SK-N-SH (cell line): ENCODE measurements at regions not wholly inside any gene's neighbourhood (a gene's known extent, or its start where the extent isn't known, plus 50 kb on each side); places are given as distances from the start of the nearest gene placed in this dataset.

ENCODE experiments used
- CTCF ChIA-PET: fragments of 300-600, 350-600 bp; formaldehyde crosslinking; extraction: SDS; loops from one replicate; lab custom pipeline; 2021; lab: Yijun Ruan, JAX
- POLR2A ChIA-PET: fragments of 350-600 bp; sonication (Branson Sonifier 250); formaldehyde crosslinking; extraction: SDS; loops from one replicate; lab custom pipeline; 2020; ENCODE audit warnings: antibody characterized with exemption, inconsistent platforms; lab: Yijun Ruan, JAX
- DNase-seq: peaks from one replicate; pipeline ENCODE4 v3.0.0; 2012
- H2AFZ ChIP-seq: fragments of 200-600 bp; sonication (generic); 2 replicates; pipeline ENCODE4 v1.8.1; 2016; ENCODE audit warnings: antibody characterized with exemption, mild to moderate bottlenecking, low read depth
- H3F3A ChIP-seq: fragments of 200-600 bp; sonication (generic); replicated peaks from 2 replicates; pipeline ENCODE3; 2016; ENCODE audit warnings: antibody characterized with exemption, mild to moderate bottlenecking; ENCODE audit not compliant: insufficient read depth
- H3K27ac ChIP-seq, 2 experiments: fragments of 200-500 bp in 1 of 2; fragments of 200-600 bp in 1 of 2; sonication (Bioruptor generic) in 1 of 2; sonication (generic), shearing (Covaris generic) in 1 of 2; 2 replicates each; pipeline versions ENCODE4 v1.5.1 to v1.6.1; 2014 to 2016; ENCODE audit warnings: low read depth in 2 of 2, inconsistent platforms in 1 of 2, low read length in 1 of 2, mild to moderate bottlenecking in 1 of 2, mixed read lengths in 1 of 2
- H3K27me3 ChIP-seq: fragments of 200-600 bp; sonication (generic), shearing (Covaris generic); 2 replicates; pipeline ENCODE4 v1.6.1; 2016; ENCODE audit warnings: mixed run types; ENCODE audit not compliant: insufficient read depth
- H3K36me3 ChIP-seq, 2 experiments: fragments of 200-500 bp in 1 of 2; fragments of 200-600 bp in 1 of 2; sonication (Bioruptor generic) in 1 of 2; sonication (generic) in 1 of 2; replicated peaks in 1 of 2; 2 replicates each; pipeline versions ENCODE3 to v1.5.1; 2014 to 2016; ENCODE audit warnings: low read length in 1 of 2, mild to moderate bottlenecking in 1 of 2; ENCODE audit not compliant: insufficient read depth in 2 of 2, control insufficient read depth in 1 of 2
- H3K4me1 ChIP-seq, 2 experiments: fragments of 200-500 bp in 1 of 2; fragments of 200-600 bp in 1 of 2; sonication (Bioruptor generic) in 1 of 2; sonication (generic), shearing (Covaris generic) in 1 of 2; 2 replicates each; pipeline versions ENCODE4 v1.5.1 to v1.6.1; 2014 to 2016; ENCODE audit warnings: low read depth in 1 of 2, low read length in 1 of 2, mixed run types in 1 of 2; ENCODE audit not compliant: insufficient read depth in 2 of 2, control insufficient read depth in 1 of 2
- H3K4me2 ChIP-seq: fragments of 200-600 bp; sonication (generic), shearing (Covaris generic); 2 replicates; pipeline ENCODE4 v1.6.1; 2017; ENCODE audit warnings: mixed run types
- H3K4me3 ChIP-seq, 2 experiments: fragments of 200-500 bp in 1 of 2; fragments of 200-600 bp in 1 of 2; sonication (Bioruptor generic) in 1 of 2; sonication (generic), shearing (Covaris generic) in 1 of 2; 2 replicates each; pipeline versions ENCODE4 v1.5.1 to v1.8.1; 2014 to 2016; ENCODE audit warnings: low read depth in 2 of 2, inconsistent platforms in 1 of 2, low read length in 1 of 2, mild to moderate bottlenecking in 1 of 2, mixed read lengths in 1 of 2, moderate library complexity in 1 of 2
- H3K79me2 ChIP-seq: fragments of 200-600 bp; sonication (generic); 2 replicates; pipeline ENCODE4 v1.8.1; 2017; ENCODE audit warnings: mild to moderate bottlenecking; ENCODE audit not compliant: insufficient read depth
- H3K9ac ChIP-seq: fragments of 200-600 bp; sonication (generic); 2 replicates; pipeline ENCODE4 v1.6.1; 2017; ENCODE audit warnings: mixed run types
- H3K9me2 ChIP-seq: fragments of 200-600 bp; sonication (generic); 2 replicates; pipeline ENCODE4 v1.6.1; 2017; ENCODE audit warnings: mixed run types
- H3K9me3 ChIP-seq: fragments of 200-600 bp; sonication (generic); 2 replicates; pipeline ENCODE4 v1.6.1; 2017; ENCODE audit warnings: mixed run types, mild to moderate bottlenecking, moderate library complexity
- H4K20me1 ChIP-seq: fragments of 200-600 bp; sonication (generic); 2 replicates; pipeline ENCODE4 v1.6.1; 2017; ENCODE audit warnings: mild to moderate bottlenecking, mixed run types; ENCODE audit not compliant: insufficient read depth
- GATA2 ChIP-seq: sonication (generic); formaldehyde crosslinking; IDR thresholded peaks from 2 replicates; pipeline ENCODE4 v1.5.0; 2020; ENCODE audit warnings: mild to moderate bottlenecking, missing genetic modification reagents
- NFIC ChIP-seq: IDR thresholded peaks from 2 replicates; pipeline ENCODE4 v1.4.0; 2012; ENCODE audit warnings: borderline replicate concordance
- RFX5 ChIP-seq: IDR thresholded peaks from 2 replicates; pipeline ENCODE4 v1.6.1; 2012; ENCODE audit warnings: mild to moderate bottlenecking, improper control_type of control experiment, low read length
- TAF1 ChIP-seq: IDR thresholded peaks from 2 replicates; pipeline ENCODE4 v1.6.1; 2012; ENCODE audit warnings: low read depth, mild to moderate bottlenecking, low read length, moderate library complexity, borderline replicate concordance
- TEAD4 ChIP-seq: IDR thresholded peaks from 2 replicates; pipeline ENCODE4 v1.4.0; 2012; ENCODE audit warnings: mild to moderate bottlenecking, borderline replicate concordance; ENCODE audit not compliant: insufficient read depth
- YY1 ChIP-seq: IDR thresholded peaks from 2 replicates; pipeline ENCODE4 v1.4.0; 2012; ENCODE audit warnings: low read depth, mild to moderate bottlenecking
- WGBS: methylation state at CpG from one replicate; pipeline ENCODE4 v1.1.6; 2017; ENCODE audit warnings: low lambda C conversion rate; 5-methylcytosine and 5-hydroxymethylcytosine counted together
- TF ChIP-seq, protein P1 (sequence below): IDR thresholded peaks from 2 replicates; pipeline ENCODE4 v1.4.0; 2012; ENCODE audit warnings: low read depth
- TF ChIP-seq, protein P2 (sequence below): fragments of 200-600 bp; sonication (generic); IDR thresholded peaks from 2 replicates; pipeline ENCODE4 v1.6.1; 2017; ENCODE audit warnings: antibody characterized with exemption, mild to moderate bottlenecking, moderate library complexity
- TF ChIP-seq, protein P3 (sequence below): IDR thresholded peaks from 2 replicates; pipeline ENCODE4 v1.4.0; 2012; ENCODE audit warnings: low read depth, borderline replicate concordance
- TF ChIP-seq, protein P4 (sequence below): fragments of 150-350 bp; IDR thresholded peaks from 2 replicates; pipeline ENCODE4 v1.6.1; 2016; ENCODE audit warnings: mild to moderate bottlenecking, low read depth, low read length

DNA sequence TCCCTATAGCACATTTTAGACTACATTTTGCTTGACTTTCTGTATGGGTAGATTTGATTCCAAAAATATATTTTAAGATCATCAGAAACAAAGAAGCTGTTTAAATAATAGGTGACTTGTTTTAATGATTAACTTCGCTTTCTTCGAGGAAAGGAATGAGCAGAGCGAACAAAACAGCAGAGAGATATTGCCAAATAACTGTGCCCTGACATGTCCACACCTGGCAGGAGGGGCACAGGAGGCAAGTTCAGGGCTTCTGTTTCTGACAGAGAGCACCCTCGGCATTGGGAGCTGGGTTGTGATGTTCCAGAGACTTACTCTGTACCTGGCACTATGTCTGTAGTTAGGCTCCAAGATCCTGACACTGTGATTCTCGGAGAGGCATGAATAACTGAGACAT is 155.7 kb upstream of the SASH1 start:
- ChIA-PET POLR2A (no interaction called here), CTCF (interaction anchor here (0.8 to 3.5 kb wide), 3 partner anchors 10 to 373 kb away, joined by 3 to 13 read pairs (median 3); no protein-coding TSS in a partner anchor)
- DNase-seq: no peak
- H3K27me3 ChIP-seq: no peaks in the 10 kb centered on the region
- no peaks in the 10 kb centered on the region for H3K36me3 ChIP-seq
- no peaks in the 10 kb centered on the region for H3K9me2 ChIP-seq
- H3F3A ChIP-seq: peaks cover 5% of the 10 kb centered on the region
- H3K4me2 ChIP-seq: no peak overlapping the region
- no peaks in the 10 kb centered on the region for H3K9me3 ChIP-seq
- H2AFZ ChIP-seq: no peak overlapping the region
- no peak overlapping the region for H3K4me3 ChIP-seq
- WGBS: 65% methylated on average over 5 of the region's 5 CpGs
- no peak overlapping the region for H3K9ac ChIP-seq
- no peaks in the 10 kb centered on the region for H4K20me1 ChIP-seq
- no peak overlapping the region for H3K27ac ChIP-seq
- TF ChIP-seq, protein P1, sequence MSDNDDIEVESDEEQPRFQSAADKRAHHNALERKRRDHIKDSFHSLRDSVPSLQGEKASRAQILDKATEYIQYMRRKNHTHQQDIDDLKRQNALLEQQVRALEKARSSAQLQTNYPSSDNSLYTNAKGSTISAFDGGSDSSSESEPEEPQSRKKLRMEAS: no peak
- no peak for TF ChIP-seq TAF1
- no peaks in the 10 kb centered on the region for H3K79me2 ChIP-seq
- 0 out of 4 replicates have a peak, but pooled peaks cover 0 to 3% of the 10 kb centered on the region in 2 experiments for H3K4me1 ChIP-seq

DNA sequence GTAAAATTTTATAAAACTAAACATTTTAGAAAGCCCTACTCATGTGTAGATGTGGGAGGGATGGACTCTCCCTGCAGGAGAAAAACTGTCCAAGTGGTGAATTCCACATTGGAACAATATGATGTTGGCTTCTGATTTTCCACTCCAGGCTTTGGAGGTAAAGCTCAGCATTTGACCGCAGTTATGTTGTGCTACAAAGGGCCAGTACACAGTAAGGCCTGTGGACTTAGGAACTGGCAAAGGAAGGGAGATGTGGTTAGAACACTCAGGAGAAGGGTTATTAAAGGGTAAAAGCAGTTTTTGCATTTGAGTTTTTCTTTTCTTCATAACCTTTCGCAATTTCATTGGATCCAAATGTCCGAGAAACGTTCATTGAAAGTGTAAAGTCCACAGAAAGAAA is 150.3 kb upstream of the SASH1 start:
- POLR2A ChIA-PET: no interaction called here
- Histone ChIP-seq H3K27me3 (no peaks in the 10 kb centered on the region), H3K4me3 (no peak overlapping the region), H3K4me2 (no peak overlapping the region; the same call in 1 of the 2 replicates), H3K36me3 (no peaks in the 10 kb centered on the region), H3K79me2 (no peaks in the 10 kb centered on the region), H2AFZ (no peak overlapping the region), H3K9me2 (no peaks in the 10 kb centered on the region), H3F3A (peaks cover 12% of the 10 kb centered on the region), H4K20me1 (no peaks in the 10 kb centered on the region), H3K27ac (peak overlapping the region in 1 of 2 experiments; percentile 35; a peak in 1 of 4 replicates), H3K4me1 (0 out of 4 replicates have a peak, but pooled peaks cover 0 to 3% of the 10 kb centered on the region in 2 experiments), H3K9ac (no peak overlapping the region), H3K9me3 (no peaks in the 10 kb centered on the region)
- CTCF ChIA-PET: interaction anchor here (0.9 kb wide), 1 partner anchor 272 kb away, joined by 3 read pairs; no protein-coding TSS in a partner anchor
- DNase-seq: no peak
- 81% methylated on average over 4 of the region's 4 CpGs for WGBS
- peak; percentile 22; the same call in 1 of the 2 replicates for TF ChIP-seq NFIC
- TF ChIP-seq, protein P1: no peak

DNA sequence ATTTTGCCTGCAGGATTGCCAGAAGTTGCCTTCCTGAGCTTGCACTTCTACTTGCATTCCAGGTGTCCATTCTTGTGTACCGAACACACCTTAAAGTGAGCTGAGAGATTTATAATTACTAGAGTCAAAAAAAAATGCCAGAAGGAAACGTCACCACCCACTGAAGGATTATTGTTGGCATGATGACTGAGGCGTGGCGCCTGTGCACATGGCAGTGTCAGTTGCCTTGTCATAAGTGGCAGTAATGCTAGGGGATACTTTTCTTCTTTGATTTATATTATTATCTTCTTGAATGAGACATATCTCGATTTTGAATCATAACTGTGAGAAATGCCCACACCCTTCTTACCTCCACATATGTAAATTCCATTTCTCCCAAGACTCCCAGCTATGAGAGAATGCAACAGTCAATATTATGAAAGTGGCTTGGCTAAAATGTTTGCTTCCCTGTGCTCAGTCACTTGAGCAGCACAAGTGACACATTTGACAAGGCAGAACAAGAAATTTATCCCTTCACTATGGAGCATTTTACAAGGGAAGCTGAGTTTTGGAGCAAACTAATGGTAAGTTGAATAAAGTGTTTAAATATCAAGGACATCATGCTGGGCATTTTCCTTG is 149.5 kb upstream of the SASH1 start:
- no peak for DNase-seq
- no peaks in the 10 kb centered on the region for H3K9me2 ChIP-seq
- H3K79me2 ChIP-seq: no peaks in the 10 kb centered on the region
- no peaks in the 10 kb centered on the region for H3K36me3 ChIP-seq
- WGBS: 61% methylated on average over 5 of the region's 5 CpGs
- no peaks in the 10 kb centered on the region for H3K9me3 ChIP-seq
- 0 out of 4 replicates have a peak overlapping the region, but pooled peaks of 1 of the 2 experiments have one; percentile 35 for H3K27ac ChIP-seq
- no peak overlapping the region for H2AFZ ChIP-seq
- H3F3A ChIP-seq: peaks cover 12% of the 10 kb centered on the region
- TF ChIP-seq, protein P2, sequence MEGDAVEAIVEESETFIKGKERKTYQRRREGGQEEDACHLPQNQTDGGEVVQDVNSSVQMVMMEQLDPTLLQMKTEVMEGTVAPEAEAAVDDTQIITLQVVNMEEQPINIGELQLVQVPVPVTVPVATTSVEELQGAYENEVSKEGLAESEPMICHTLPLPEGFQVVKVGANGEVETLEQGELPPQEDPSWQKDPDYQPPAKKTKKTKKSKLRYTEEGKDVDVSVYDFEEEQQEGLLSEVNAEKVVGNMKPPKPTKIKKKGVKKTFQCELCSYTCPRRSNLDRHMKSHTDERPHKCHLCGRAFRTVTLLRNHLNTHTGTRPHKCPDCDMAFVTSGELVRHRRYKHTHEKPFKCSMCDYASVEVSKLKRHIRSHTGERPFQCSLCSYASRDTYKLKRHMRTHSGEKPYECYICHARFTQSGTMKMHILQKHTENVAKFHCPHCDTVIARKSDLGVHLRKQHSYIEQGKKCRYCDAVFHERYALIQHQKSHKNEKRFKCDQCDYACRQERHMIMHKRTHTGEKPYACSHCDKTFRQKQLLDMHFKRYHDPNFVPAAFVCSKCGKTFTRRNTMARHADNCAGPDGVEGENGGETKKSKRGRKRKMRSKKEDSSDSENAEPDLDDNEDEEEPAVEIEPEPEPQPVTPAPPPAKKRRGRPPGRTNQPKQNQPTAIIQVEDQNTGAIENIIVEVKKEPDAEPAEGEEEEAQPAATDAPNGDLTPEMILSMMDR: no peak
- TF ChIP-seq, protein P3, sequence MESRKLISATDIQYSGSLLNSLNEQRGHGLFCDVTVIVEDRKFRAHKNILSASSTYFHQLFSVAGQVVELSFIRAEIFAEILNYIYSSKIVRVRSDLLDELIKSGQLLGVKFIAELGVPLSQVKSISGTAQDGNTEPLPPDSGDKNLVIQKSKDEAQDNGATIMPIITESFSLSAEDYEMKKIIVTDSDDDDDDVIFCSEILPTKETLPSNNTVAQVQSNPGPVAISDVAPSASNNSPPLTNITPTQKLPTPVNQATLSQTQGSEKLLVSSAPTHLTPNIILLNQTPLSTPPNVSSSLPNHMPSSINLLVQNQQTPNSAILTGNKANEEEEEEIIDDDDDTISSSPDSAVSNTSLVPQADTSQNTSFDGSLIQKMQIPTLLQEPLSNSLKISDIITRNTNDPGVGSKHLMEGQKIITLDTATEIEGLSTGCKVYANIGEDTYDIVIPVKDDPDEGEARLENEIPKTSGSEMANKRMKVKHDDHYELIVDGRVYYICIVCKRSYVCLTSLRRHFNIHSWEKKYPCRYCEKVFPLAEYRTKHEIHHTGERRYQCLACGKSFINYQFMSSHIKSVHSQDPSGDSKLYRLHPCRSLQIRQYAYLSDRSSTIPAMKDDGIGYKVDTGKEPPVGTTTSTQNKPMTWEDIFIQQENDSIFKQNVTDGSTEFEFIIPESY: no peak
- TF ChIP-seq RFX5 (no peak), TAF1 (no peak), TEAD4 (no peak), GATA2 (CRISPR knock-in tag) (no peak), YY1 (no peak)
- TF ChIP-seq, protein P1: no peak
- TF ChIP-seq, protein P4, sequence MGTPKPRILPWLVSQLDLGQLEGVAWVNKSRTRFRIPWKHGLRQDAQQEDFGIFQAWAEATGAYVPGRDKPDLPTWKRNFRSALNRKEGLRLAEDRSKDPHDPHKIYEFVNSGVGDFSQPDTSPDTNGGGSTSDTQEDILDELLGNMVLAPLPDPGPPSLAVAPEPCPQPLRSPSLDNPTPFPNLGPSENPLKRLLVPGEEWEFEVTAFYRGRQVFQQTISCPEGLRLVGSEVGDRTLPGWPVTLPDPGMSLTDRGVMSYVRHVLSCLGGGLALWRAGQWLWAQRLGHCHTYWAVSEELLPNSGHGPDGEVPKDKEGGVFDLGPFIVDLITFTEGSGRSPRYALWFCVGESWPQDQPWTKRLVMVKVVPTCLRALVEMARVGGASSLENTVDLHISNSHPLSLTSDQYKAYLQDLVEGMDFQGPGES: no peak
- POLR2A ChIA-PET: no interaction called here
- no peaks in the 10 kb centered on the region for H3K27me3 ChIP-seq
- H3K4me2 ChIP-seq: no peak overlapping the region
- CTCF ChIA-PET: no interaction called here
- no peak overlapping the region for H3K9ac ChIP-seq
- no peaks in the 10 kb centered on the region for H4K20me1 ChIP-seq
- no peak overlapping the region for H3K4me3 ChIP-seq
- H3K4me1 ChIP-seq: 0 out of 4 replicates have a peak, but pooled peaks cover 0 to 3% of the 10 kb centered on the region in 2 experiments
